Breast epithelium (tissue), 4 donors: ENCODE measurements at regions not wholly inside any gene's neighbourhood (a gene's known extent, or its start where the extent isn't known, plus 50 kb on each side); places are given as distances from the start of the nearest gene placed in this dataset.

ENCODE experiments used
- DNase-seq, 2 donors: peaks; one replicate each; pipeline ENCODE4 v3.0.0-alpha.2; 2019; ENCODE audit warnings: low spot score in 2 of 2
- H3K27ac ChIP-seq, 2 donors: fragments of 200-600 bp; sonication (generic) in 1 of 2; one replicate each; pipeline ENCODE4 v1.5.1; 2016 to 2019; ENCODE audit warnings: mild to moderate bottlenecking in 1 of 2
- H3K27me3 ChIP-seq, 2 donors: fragments of 200-600 bp; sonication (generic) in 1 of 2; one replicate each; pipeline versions ENCODE4 v1.5.1 to v1.6.0; 2017 to 2019; ENCODE audit warnings: control low read depth in 1 of 2, mild to moderate bottlenecking in 1 of 2
- H3K36me3 ChIP-seq: fragments of 200-600 bp; one replicate; pipeline ENCODE4 v1.5.1; 2019
- H3K4me1 ChIP-seq, 2 donors: fragments of 200-600 bp; sonication (generic); one replicate each; pipeline ENCODE4 v1.5.1; 2016 to 2019; ENCODE audit warnings: control low read depth in 1 of 2
- H3K4me3 ChIP-seq, 3 donors: fragments of 200-600 bp; sonication (generic); 1 replicate in 2 of 3; 2 replicates in 1 of 3; pipeline ENCODE4 v1.5.1; 2016 to 2019; ENCODE audit warnings: mild to moderate bottlenecking in 3 of 3, moderate library complexity in 2 of 3
- H3K9me3 ChIP-seq, 2 donors: fragments of 200-600 bp; sonication (generic) in 1 of 2; one replicate each; pipeline ENCODE4 v1.5.1; 2016 to 2019; ENCODE audit warnings: control low read depth in 1 of 2
- CTCF ChIP-seq, 3 donors: fragments of 450-650 bp; IDR thresholded peaks; one replicate each; pipeline ENCODE4 v1.5.1; 2016 to 2017; ENCODE audit warnings: antibody characterized with exemption in 3 of 3, mild to moderate bottlenecking in 3 of 3, moderate library complexity in 3 of 3
- POLR2A ChIP-seq: fragments of 450-650 bp; IDR thresholded peaks from one replicate; pipeline ENCODE4 v1.6.1; 2016; ENCODE audit warnings: antibody characterized with exemption, mild to moderate bottlenecking, moderate library complexity
- POLR2AphosphoS5 ChIP-seq, 3 donors: sonication (generic); formaldehyde crosslinking; IDR thresholded peaks; one replicate each; pipeline ENCODE4 v1.6.1; 2017; ENCODE audit warnings: antibody characterized with exemption in 3 of 3
- intact Hi-C: fragments of 100-400 bp; cut with DNase I; formaldehyde crosslinking; loops from one replicate; pipeline ENCODE4 v1.15.1; 2023; ENCODE audit warnings: low total_unique reads

- intact Hi-C loops: no loop called here
- no peaks in the 10 kb centered on the region for H3K27me3 ChIP-seq
- TF ChIP-seq CTCF (IDR thresholded peaks at IDR 0.05) (no peak), POLR2A (no peak), POLR2AphosphoS5 (IDR thresholded peaks at IDR 0.05) (no peak)
Observed at GRCh38 chr11:129696309-129696989, 119.2 kb upstream of the TMEM45B start.

GRCh38 chr11:129698212-129698611 is 117.4 kb upstream of the TMEM45B start:
- DNase-seq: no peak
- no peak for TF ChIP-seq POLR2AphosphoS5 (IDR thresholded peaks at IDR 0.05)
- TF ChIP-seq POLR2A: no peak
- no peak for TF ChIP-seq CTCF (IDR thresholded peaks at IDR 0.05)
- H3K36me3 ChIP-seq: no peaks in the 10 kb centered on the region
- H3K4me3 ChIP-seq: no peak overlapping the region
- no peaks in the 10 kb centered on the region for H3K9me3 ChIP-seq
- intact Hi-C loops: no loop called here
- H3K4me1 ChIP-seq: no peaks in the 10 kb centered on the region
- H3K27me3 ChIP-seq: no peaks in the 10 kb centered on the region
- no peak overlapping the region for H3K27ac ChIP-seq

More at GRCh38 chr11:129696309-129696989, 119.2 kb upstream of the TMEM45B start:
- no peaks in the 10 kb centered on the region for H3K4me1 ChIP-seq
- no peak for DNase-seq
- no peaks in the 10 kb centered on the region for H3K9me3 ChIP-seq
- H3K4me3 ChIP-seq: no peak overlapping the region
- H3K36me3 ChIP-seq: no peaks in the 10 kb centered on the region
- H3K27ac ChIP-seq: no peak overlapping the region

- intact Hi-C loops: loop anchor here (10.0 kb wide), 1 partner anchor 325 kb away; the partner anchor contains the start of gene BARX2
- H3K4me3 ChIP-seq: no peak overlapping the region
- no peak overlapping the region for H3K27ac ChIP-seq
- TF ChIP-seq POLR2A: no peak
- no peak for TF ChIP-seq CTCF (IDR thresholded peaks at IDR 0.05)
- TF ChIP-seq POLR2AphosphoS5 (IDR thresholded peaks at IDR 0.05): no peak
- no peaks in the 10 kb centered on the region for H3K27me3 ChIP-seq
- H3K4me1 ChIP-seq: peaks cover 0 to 5% of the 10 kb centered on the region in 2 donors
- H3K36me3 ChIP-seq: no peaks in the 10 kb centered on the region
- no peak for DNase-seq
- no peaks in the 10 kb centered on the region for H3K9me3 ChIP-seq
Observed at GRCh38 chr11:129699711-129700304, 115.8 kb upstream of the TMEM45B start.

- H3K4me1 ChIP-seq: peaks cover 0 to 5% of the 10 kb centered on the region in 2 donors
- no peak for TF ChIP-seq POLR2AphosphoS5 (IDR thresholded peaks at IDR 0.05)
- TF ChIP-seq CTCF (IDR thresholded peaks at IDR 0.05): no peak
- TF ChIP-seq POLR2A: no peak
- H3K27me3 ChIP-seq: no peaks in the 10 kb centered on the region
- intact Hi-C loops: loop anchor here (10.0 kb wide), 1 partner anchor 326 kb away; the partner anchor contains the start of gene BARX2
- no peak overlapping the region for H3K27ac ChIP-seq
- no peak overlapping the region for H3K4me3 ChIP-seq
- DNase-seq: no peak
- no peaks in the 10 kb centered on the region for H3K36me3 ChIP-seq
- no peaks in the 10 kb centered on the region for H3K9me3 ChIP-seq
Observed at GRCh38 chr11:129700701-129701100, 114.9 kb upstream of the TMEM45B start.

- DNase-seq: no peak
- intact Hi-C loops: loop anchor here (10.0 kb wide), 1 partner anchor 327 kb away; the partner anchor contains the start of gene BARX2
- no peaks in the 10 kb centered on the region for H3K27me3 ChIP-seq
- H3K9me3 ChIP-seq: no peaks in the 10 kb centered on the region
- TF ChIP-seq POLR2AphosphoS5 (IDR thresholded peaks at IDR 0.05) (no peak), POLR2A (no peak)
- H3K4me3 ChIP-seq: no peak overlapping the region
- H3K4me1 ChIP-seq: peaks cover 0 to 5% of the 10 kb centered on the region in 2 donors
- H3K27ac ChIP-seq: no peak overlapping the region
- H3K36me3 ChIP-seq: no peaks in the 10 kb centered on the region
Observed at GRCh38 chr11:129701706-129702105, 113.9 kb upstream of the TMEM45B start.
